HUES64 (cell line): ENCODE measurements at regions not wholly inside any gene's neighbourhood (a gene's known extent, or its start where the extent isn't known, plus 50 kb on each side); places are given as distances from the start of the nearest gene placed in this dataset.

ENCODE experiments used
- H3K27ac ChIP-seq: 2 replicates; pipeline ENCODE4 v1.7.0; 2013; ENCODE audit warnings: low read depth, low read length, inconsistent platforms
- H3K27me3 ChIP-seq: 2 replicates; pipeline ENCODE4 v1.6.1; 2013; ENCODE audit warnings: mild to moderate bottlenecking, low read length; ENCODE audit not compliant: insufficient read depth
- H3K36me3 ChIP-seq: 2 replicates; pipeline ENCODE4 v1.6.1; 2013; ENCODE audit warnings: mild to moderate bottlenecking, low read length; ENCODE audit not compliant: insufficient read depth
- H3K4me1 ChIP-seq: 2 replicates; pipeline ENCODE4 v1.6.1; 2013; ENCODE audit warnings: mild to moderate bottlenecking, low read length, moderate library complexity; ENCODE audit not compliant: insufficient read depth
- H3K4me3 ChIP-seq: 2 replicates; pipeline ENCODE4 v1.5.1; 2013; ENCODE audit warnings: mild to moderate bottlenecking, low read length, moderate library complexity
- H3K9ac ChIP-seq: 2 replicates; pipeline ENCODE4 v1.6.1; 2013; ENCODE audit warnings: mild to moderate bottlenecking, low read depth, low read length
- H3K9me3 ChIP-seq: 2 replicates; pipeline ENCODE4 v1.6.1; 2013; ENCODE audit warnings: low read depth, low read length; ENCODE audit not compliant: insufficient read depth
- WGBS: fragments of 150-250, 120-280 bp; methylation state at CpG from one replicate; pipeline ENCODE4 v1.1.7; 2013; ENCODE audit warnings: missing lambda C conversion rate; 5-methylcytosine and 5-hydroxymethylcytosine counted together

GRCh38 chr22:47290706-47291430 is 528.4 kb downstream of the TBC1D22A start:
- Histone ChIP-seq H3K9ac (no peak overlapping the region), H3K4me3 (no peak overlapping the region), H3K9me3 (peaks cover 96% of the 10 kb centered on the region), H3K27ac (no peak overlapping the region), H3K36me3 (no peaks in the 10 kb centered on the region), H3K27me3 (no peaks in the 10 kb centered on the region), H3K4me1 (no peaks in the 10 kb centered on the region)
- 86% methylated on average over 19 of the region's 20 CpGs for WGBS

DNA sequence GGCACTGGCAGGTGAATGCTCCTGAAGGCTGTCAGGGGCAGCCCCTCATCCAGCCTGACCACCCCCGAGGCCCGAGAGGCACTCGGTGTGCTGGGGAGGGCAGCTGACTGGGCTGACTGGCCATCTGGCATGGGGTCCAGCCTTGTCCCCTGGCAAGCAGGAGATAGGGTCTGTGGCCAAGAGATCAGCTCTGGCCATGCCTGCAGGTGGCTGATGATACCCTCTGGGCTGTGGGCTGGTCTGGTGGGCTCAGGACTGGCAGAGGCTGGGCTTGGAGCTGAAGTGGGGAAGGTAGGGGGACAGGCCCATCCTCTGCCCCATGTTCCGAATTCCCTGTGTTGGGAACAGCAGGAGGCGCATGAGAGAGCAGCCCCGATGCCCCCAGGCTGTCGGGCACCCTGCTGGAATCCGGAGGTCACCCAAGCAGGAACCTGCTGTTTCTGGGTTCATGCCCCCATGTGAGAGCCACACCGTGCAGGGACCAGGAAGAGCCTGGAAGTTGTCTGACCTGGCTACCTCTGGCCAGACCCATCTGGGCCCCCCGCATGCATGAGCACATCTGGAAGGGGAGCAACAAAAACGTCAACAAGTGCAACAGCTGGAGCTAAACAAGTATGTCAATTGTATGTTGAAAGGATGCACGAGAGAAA is 527.0 kb downstream of the TBC1D22A start:
- H3K9ac ChIP-seq = no peak overlapping the region
- no peaks in the 10 kb centered on the region for H3K4me1 ChIP-seq
- H3K36me3 ChIP-seq = no peaks in the 10 kb centered on the region
- no peaks in the 10 kb centered on the region for H3K27me3 ChIP-seq
- no peak overlapping the region for H3K27ac ChIP-seq
- WGBS = 83% methylated on average over 12 of the region's 12 CpGs
- H3K4me3 ChIP-seq = no peak overlapping the region
- H3K9me3 ChIP-seq = peaks cover 96% of the 10 kb centered on the region

- 93% methylated on average over 8 of the region's 8 CpGs for WGBS
- Histone ChIP-seq H3K4me1 (no peaks in the 10 kb centered on the region), H3K9me3 (peaks cover 96% of the 10 kb centered on the region), H3K4me3 (no peak overlapping the region), H3K36me3 (no peaks in the 10 kb centered on the region), H3K9ac (no peak overlapping the region), H3K27me3 (no peaks in the 10 kb centered on the region), H3K27ac (no peak overlapping the region)
These were observed 526.2 kb downstream of the TBC1D22A start for GRCh38 chr22:47288680-47289079.

DNA sequence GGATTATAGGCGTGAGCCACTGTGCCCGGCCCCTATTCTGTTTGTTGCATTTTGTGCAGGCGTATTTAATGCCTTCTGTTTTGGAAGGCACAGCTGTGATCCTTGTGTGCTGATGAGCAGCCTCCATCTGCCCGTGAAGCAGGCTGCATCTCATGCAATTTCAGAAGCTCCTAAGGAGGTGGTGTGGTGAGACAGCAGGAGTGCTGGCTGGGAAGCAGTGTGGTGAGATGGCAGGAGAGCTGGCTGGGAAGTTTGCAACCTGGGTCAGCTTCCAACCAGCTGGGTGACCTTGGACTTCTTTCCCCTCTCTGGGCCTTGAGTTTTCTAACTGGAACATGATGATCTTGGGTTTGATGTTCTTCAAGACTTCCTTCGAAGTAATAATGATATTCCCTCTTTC is 525.1 kb downstream of the TBC1D22A start:
- no peak overlapping the region for H3K9ac ChIP-seq
- no peak overlapping the region for H3K27ac ChIP-seq
- no peak overlapping the region for H3K4me3 ChIP-seq
- no peaks in the 10 kb centered on the region for H3K36me3 ChIP-seq
- H3K9me3 ChIP-seq = peaks cover 96% of the 10 kb centered on the region
- WGBS = 84% methylated on average over 4 of the region's 5 CpGs
- H3K4me1 ChIP-seq = no peaks in the 10 kb centered on the region
- H3K27me3 ChIP-seq = no peaks in the 10 kb centered on the region

DNA sequence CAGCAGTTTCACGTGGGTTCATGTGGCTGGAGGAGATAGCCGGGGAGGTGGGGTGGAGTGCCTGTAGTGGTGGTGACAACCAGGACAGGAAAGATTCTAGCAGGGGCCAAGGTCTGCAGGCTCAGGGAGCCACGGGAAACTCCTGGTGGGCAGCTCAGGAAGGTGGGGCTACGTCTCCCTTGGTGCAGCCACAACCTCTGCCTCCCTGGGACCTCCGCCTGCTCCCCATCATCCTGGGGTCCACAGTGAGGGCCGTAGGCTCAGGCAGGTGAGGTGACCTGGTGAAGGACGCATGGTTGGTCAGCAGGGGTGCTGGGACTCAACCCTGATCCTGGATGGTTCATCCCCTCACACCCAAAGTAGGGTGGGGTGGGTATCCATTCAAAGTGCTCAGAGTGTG is 524.1 kb downstream of the TBC1D22A start:
- Histone ChIP-seq H3K9me3 (peaks cover 96% of the 10 kb centered on the region), H3K9ac (no peak overlapping the region), H3K36me3 (no peaks in the 10 kb centered on the region), H3K4me3 (no peak overlapping the region), H3K4me1 (no peaks in the 10 kb centered on the region), H3K27me3 (no peaks in the 10 kb centered on the region), H3K27ac (no peak overlapping the region)
- WGBS = 75% methylated on average over 7 of the region's 7 CpGs

DNA sequence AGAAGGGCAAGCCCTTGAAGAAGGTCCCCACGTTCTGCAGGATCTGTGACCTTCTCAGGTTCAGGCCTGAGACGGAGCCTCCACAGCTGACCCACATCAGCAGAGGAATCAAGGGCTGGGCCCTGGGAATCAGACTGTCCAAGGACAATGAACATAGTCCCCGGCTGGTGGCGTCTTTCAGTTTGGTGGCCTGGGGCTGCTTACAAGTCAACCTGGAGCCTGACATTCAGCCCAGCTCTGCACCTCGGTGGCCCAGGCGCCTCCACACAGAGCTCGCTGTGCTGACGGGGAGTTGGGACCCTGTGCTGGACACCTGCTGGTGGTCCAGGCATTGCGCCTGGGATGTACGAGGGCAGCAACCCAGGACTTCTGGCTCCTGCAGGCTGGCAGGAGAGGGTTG is 523.5 kb downstream of the TBC1D22A start:
- Histone ChIP-seq H3K36me3 (no peaks in the 10 kb centered on the region), H3K27ac (no peak overlapping the region)
- 82% methylated on average over 10 of the region's 10 CpGs for WGBS

DNA sequence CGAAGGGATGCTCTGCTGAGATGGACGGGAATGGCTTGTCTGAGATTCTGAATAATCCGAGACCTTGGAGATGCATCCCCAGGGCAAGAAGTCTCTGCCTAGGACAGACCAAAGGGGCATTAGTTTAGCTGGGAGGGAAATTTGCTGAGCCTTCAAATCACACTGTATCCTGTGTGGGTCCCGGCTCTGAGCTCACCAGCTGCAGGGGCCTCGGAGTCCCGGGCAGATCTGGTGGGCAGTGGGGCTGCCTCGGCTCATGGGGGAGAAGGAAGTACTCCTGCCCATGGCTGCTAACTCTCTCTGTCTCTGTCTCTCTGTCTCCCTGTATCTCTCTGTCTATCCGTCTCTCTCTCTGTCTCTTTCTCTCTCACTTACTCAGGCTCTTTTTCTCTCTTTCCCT is 522.4 kb downstream of the TBC1D22A start:
- 93% methylated on average over 8 of the region's 8 CpGs for WGBS
- Histone ChIP-seq H3K36me3 (no peaks in the 10 kb centered on the region), H3K27ac (no peak overlapping the region), H3K4me3 (no peak overlapping the region), H3K9me3 (peaks cover 98% of the 10 kb centered on the region), H3K27me3 (no peaks in the 10 kb centered on the region), H3K9ac (no peak overlapping the region), H3K4me1 (no peaks in the 10 kb centered on the region)

More for the DNA sequence above, 523.5 kb downstream of the TBC1D22A start:
- H3K9me3 ChIP-seq = peaks cover 96% of the 10 kb centered on the region
- H3K27me3 ChIP-seq = no peaks in the 10 kb centered on the region
- H3K4me3 ChIP-seq = no peak overlapping the region
- no peak overlapping the region for H3K9ac ChIP-seq
- H3K4me1 ChIP-seq = no peaks in the 10 kb centered on the region

DNA sequence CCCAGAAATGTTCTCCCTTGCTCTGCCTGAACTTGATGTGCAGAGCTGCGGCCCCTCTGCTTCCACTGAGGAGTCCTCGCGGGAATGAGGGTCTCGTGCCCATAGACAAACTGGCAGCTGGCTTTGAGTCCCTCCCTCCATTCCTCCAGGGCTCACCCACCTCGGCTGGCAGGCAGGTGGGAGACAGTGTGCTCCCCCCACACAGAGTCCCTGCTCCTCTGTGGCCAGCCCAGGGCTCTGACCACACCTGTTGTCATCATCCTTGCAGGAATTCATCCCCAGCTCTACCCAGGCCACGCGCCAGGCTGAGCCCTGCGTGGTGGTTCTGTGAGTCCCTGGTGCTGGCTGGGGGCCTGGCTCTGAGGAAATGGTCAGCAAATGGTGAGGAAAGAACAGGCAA is 521.9 kb downstream of the TBC1D22A start:
- H3K9ac ChIP-seq = no peak overlapping the region
- no peaks in the 10 kb centered on the region for H3K27me3 ChIP-seq
- H3K36me3 ChIP-seq = no peaks in the 10 kb centered on the region
- no peak overlapping the region for H3K27ac ChIP-seq
- WGBS = 92% methylated on average over 8 of the region's 8 CpGs
- H3K4me3 ChIP-seq = no peak overlapping the region
- H3K9me3 ChIP-seq = peaks cover 98% of the 10 kb centered on the region
- H3K4me1 ChIP-seq = no peaks in the 10 kb centered on the region

DNA sequence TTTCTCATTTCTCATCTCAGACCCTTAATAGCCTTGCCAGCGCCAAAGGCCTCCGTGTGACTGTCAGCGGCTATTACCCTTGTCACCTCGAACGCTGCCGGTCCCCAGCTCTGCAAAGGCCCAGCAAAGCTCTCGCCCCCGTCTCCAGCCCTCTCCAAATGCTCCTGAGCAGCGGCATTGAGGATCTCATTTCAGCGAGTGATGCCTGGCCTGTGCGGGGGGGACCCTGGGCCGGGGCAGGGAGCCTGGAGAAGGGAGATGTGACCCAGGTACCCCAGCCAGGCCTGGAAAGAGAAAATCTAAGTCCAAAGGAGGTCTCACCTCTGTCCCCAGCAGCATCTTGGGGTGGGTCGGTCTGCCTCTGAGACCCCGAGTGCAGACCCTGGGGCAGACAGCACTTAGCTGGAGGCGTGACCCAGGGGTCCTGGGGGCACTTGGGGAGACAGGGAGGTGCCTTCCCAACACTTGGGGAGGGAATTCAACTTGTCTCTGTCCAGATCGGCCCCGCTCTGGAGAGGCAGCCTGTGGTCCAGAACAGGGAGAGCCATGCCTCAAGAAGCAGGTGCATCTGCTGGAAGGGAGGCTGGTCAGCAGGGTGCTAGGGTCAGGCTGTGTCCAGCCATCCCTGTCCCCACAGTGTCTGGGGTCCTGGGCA is 521.3 kb downstream of the TBC1D22A start:
- Histone ChIP-seq H3K9me3 (peaks cover 98% of the 10 kb centered on the region), H3K27ac (no peak overlapping the region)
- 83% methylated on average over 17 of the region's 17 CpGs for WGBS

GRCh38 chr22:47282851-47283250 is 520.4 kb downstream of the TBC1D22A start:
- H3K9me3 ChIP-seq = peaks cover 98% of the 10 kb centered on the region

More for the DNA sequence above, 521.3 kb downstream of the TBC1D22A start:
- Histone ChIP-seq H3K9ac (no peak overlapping the region), H3K4me3 (no peak overlapping the region), H3K4me1 (no peaks in the 10 kb centered on the region), H3K36me3 (no peaks in the 10 kb centered on the region), H3K27me3 (no peaks in the 10 kb centered on the region)

GRCh38 chr22:47282366-47282765 is 519.9 kb downstream of the TBC1D22A start:
- H3K36me3 ChIP-seq = no peaks in the 10 kb centered on the region
- 91% methylated on average over 10 of the region's 10 CpGs for WGBS
- no peak overlapping the region for H3K4me3 ChIP-seq
- H3K27ac ChIP-seq = no peak overlapping the region
- no peaks in the 10 kb centered on the region for H3K27me3 ChIP-seq
- no peaks in the 10 kb centered on the region for H3K4me1 ChIP-seq
- no peak overlapping the region for H3K9ac ChIP-seq
- peaks cover 98% of the 10 kb centered on the region for H3K9me3 ChIP-seq

More at GRCh38 chr22:47282851-47283250, 520.4 kb downstream of the TBC1D22A start:
- H3K27ac ChIP-seq = no peak overlapping the region
- no peaks in the 10 kb centered on the region for H3K27me3 ChIP-seq
- H3K4me1 ChIP-seq = no peaks in the 10 kb centered on the region
- no peaks in the 10 kb centered on the region for H3K36me3 ChIP-seq
- no peak overlapping the region for H3K9ac ChIP-seq
- WGBS = 83% methylated on average over 8 of the region's 8 CpGs
- H3K4me3 ChIP-seq = no peak overlapping the region; the same call in 1 of the 2 replicates
